ENCODE measurements at regions not wholly inside any gene's neighbourhood (a gene's known extent, or its start where the extent isn't known, plus 50 kb on each side); places are given as distances from the start of the nearest gene placed in this dataset.

DNA sequence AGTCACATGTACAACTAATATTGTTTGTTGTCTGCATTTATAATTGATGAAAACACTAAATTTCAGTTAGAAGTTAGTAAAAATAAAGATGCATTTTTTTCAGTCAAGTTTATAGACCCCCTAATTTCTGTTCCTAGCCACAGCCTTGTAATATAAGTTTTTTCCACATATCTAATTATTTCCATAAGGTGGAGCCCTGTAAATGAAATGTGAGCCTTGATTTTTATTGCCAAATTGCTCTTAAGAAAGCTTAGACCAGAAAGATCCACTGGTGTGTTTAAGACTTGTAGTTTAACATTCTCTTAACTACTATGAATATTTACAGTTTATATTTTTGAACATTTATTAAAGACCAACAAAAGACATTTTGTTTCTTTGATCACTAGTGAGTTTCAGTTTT is 322.1 kb upstream of the RGS6 start:
- no peak for TF ChIP-seq POLR2A (IDR thresholded peaks at IDR 0.05)
- TF ChIP-seq, protein P1, sequence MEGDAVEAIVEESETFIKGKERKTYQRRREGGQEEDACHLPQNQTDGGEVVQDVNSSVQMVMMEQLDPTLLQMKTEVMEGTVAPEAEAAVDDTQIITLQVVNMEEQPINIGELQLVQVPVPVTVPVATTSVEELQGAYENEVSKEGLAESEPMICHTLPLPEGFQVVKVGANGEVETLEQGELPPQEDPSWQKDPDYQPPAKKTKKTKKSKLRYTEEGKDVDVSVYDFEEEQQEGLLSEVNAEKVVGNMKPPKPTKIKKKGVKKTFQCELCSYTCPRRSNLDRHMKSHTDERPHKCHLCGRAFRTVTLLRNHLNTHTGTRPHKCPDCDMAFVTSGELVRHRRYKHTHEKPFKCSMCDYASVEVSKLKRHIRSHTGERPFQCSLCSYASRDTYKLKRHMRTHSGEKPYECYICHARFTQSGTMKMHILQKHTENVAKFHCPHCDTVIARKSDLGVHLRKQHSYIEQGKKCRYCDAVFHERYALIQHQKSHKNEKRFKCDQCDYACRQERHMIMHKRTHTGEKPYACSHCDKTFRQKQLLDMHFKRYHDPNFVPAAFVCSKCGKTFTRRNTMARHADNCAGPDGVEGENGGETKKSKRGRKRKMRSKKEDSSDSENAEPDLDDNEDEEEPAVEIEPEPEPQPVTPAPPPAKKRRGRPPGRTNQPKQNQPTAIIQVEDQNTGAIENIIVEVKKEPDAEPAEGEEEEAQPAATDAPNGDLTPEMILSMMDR (IDR thresholded peaks at IDR 0.05), result no peak
